Amniotic stem cell (primary cell): ENCODE measurements at regions not wholly inside any gene's neighbourhood (a gene's known extent, or its start where the extent isn't known, plus 50 kb on each side); places are given as distances from the start of the nearest gene placed in this dataset.

Experiments used
- DNase-seq: peaks from one replicate; lab custom pipeline; 2025; lab: John Stamatoyannopoulos, UW

- DNase-seq, result no peak
Measured at GRCh38 chr3:111244760-111245159, 173.1 kb downstream of the NECTIN3 start.

GRCh38 chr3:111246967-111247760, 175.5 kb downstream of the NECTIN3 start:
- DNase-seq, result no peak

GRCh38 chr3:111248406-111248805, 176.8 kb downstream of the NECTIN3 start:
- DNase-seq, result no peak

- DNase-seq, result no peak
Measured at GRCh38 chr3:111249421-111249820, 177.8 kb downstream of the NECTIN3 start.

- no peak for DNase-seq
Measured at GRCh38 chr3:111252779-111253178, 181.2 kb downstream of the NECTIN3 start.

GRCh38 chr3:111253733-111254132, 182.1 kb downstream of the NECTIN3 start:
- no peak for DNase-seq

GRCh38 chr3:111260878-111261277, 189.3 kb downstream of the NECTIN3 start:
- DNase-seq, result no peak

GRCh38 chr3:111269777-111270176, 198.2 kb downstream of the NECTIN3 start:
- DNase-seq, result no peak

- peak; percentile 26 for DNase-seq
Measured at GRCh38 chr3:111277226-111277625, 205.6 kb downstream of the NECTIN3 start.

- DNase-seq, result no peak
Measured at GRCh38 chr3:111278959-111279358, 207.3 kb downstream of the NECTIN3 start.

GRCh38 chr3:111282024-111282423, 210.4 kb downstream of the NECTIN3 start:
- no peak for DNase-seq

GRCh38 chr3:111283165-111283564, 211.5 kb downstream of the NECTIN3 start:
- no peak for DNase-seq

- no peak for DNase-seq
Measured at GRCh38 chr3:111284503-111285183, 213.0 kb downstream of the NECTIN3 start.

- no peak for DNase-seq
Measured at GRCh38 chr3:111285184-111285538, 213.5 kb downstream of the NECTIN3 start.

- no peak for DNase-seq
Measured at GRCh38 chr3:111285694-111286093, 214.1 kb downstream of the NECTIN3 start.

- DNase-seq, result no peak
Measured at GRCh38 chr3:111286746-111287145, 215.1 kb downstream of the NECTIN3 start.

- DNase-seq, result no peak
Measured at GRCh38 chr3:111292117-111292516, 220.5 kb downstream of the NECTIN3 start.

GRCh38 chr3:111299192-111299615, 227.6 kb downstream of the NECTIN3 start:
- DNase-seq, result no peak

- no peak for DNase-seq
Measured at GRCh38 chr3:111301238-111301798, 229.7 kb downstream of the NECTIN3 start.

GRCh38 chr3:111302063-111302462, 230.4 kb downstream of the NECTIN3 start:
- DNase-seq, result no peak

- no peak for DNase-seq
Measured at GRCh38 chr3:111303760-111304159, 232.1 kb downstream of the NECTIN3 start.

- DNase-seq, result no peak
Measured at GRCh38 chr3:111307676-111308075, 234.3 kb upstream of the CD96 start.

- no peak for DNase-seq
Measured at GRCh38 chr3:111311126-111311525, 230.9 kb upstream of the CD96 start.
